Left ventricle myocardium superior (tissue), 1 donor: ENCODE measurements at regions not wholly inside any gene's neighbourhood (a gene's known extent, or its start where the extent isn't known, plus 50 kb on each side); places are given as distances from the start of the nearest gene placed in this dataset.
A peak's percentile ranks its signal among the peaks of the same experiment; 100 is the strongest.

Experiments
- ATAC-seq: fragments of 200-7000 bp; cut with Tn5 transposase; one replicate; pipeline ENCODE4 v1.9.1; 2020; ENCODE audit warnings: mild to moderate bottlenecking, moderate library complexity
- DNase-seq: peaks from one replicate; pipeline ENCODE4 v3.0.0-alpha.2; 2020
- intact Hi-C: fragments of 100-400 bp; cut with micrococcal nuclease; formaldehyde crosslinking; loops from one replicate; pipeline ENCODE4 v1.11.0; 2022
- donor health status: DM: no; HTN: yes; CAD: no; lungs with severe emphysema.

- intact Hi-C loops = no loop called here
- ATAC-seq (no peak), DNase-seq (peak; percentile 14)
These were observed 50.3 kb downstream of the PLXNA1 start for GRCh38 chr3:127033171-127033570.

- intact Hi-C loops = no loop called here
- DNase-seq = peak; percentile 30
- ATAC-seq = peak; percentile 4
These were observed 50.9 kb downstream of the PLXNA1 start for GRCh38 chr3:127033786-127034185.

GRCh38 chr3:127034195-127034989 is 51.5 kb downstream of the PLXNA1 start:
- intact Hi-C loops = no loop called here
- ATAC-seq (no peak), DNase-seq (peak; percentile 32)

- intact Hi-C loops = no loop called here
- peak; percentile 15 for DNase-seq
- ATAC-seq = no peak
These were observed 52.2 kb downstream of the PLXNA1 start for GRCh38 chr3:127034990-127035652.

- peak; percentile 62 for DNase-seq
- ATAC-seq = peak; percentile 32
- intact Hi-C loops = no loop called here
These were observed 52.8 kb downstream of the PLXNA1 start for GRCh38 chr3:127035677-127036076.

GRCh38 chr3:127036209-127037020 is 53.5 kb downstream of the PLXNA1 start:
- DNase-seq = peak; percentile 34
- no peak for ATAC-seq
- intact Hi-C loops = no loop called here

- DNase-seq = no peak
- no peak for ATAC-seq
- intact Hi-C loops = no loop called here
These were observed 54.1 kb downstream of the PLXNA1 start for GRCh38 chr3:127037021-127037400.

- peak; percentile 7 for ATAC-seq
- DNase-seq = peak; percentile 28
- intact Hi-C loops = no loop called here
These were observed 54.5 kb downstream of the PLXNA1 start for GRCh38 chr3:127037418-127037841.

GRCh38 chr3:127037971-127038446 is 55.1 kb downstream of the PLXNA1 start:
- DNase-seq = peak; percentile 25
- intact Hi-C loops = no loop called here
- ATAC-seq = no peak

GRCh38 chr3:127038466-127038865 is 55.6 kb downstream of the PLXNA1 start:
- intact Hi-C loops = no loop called here
- no peak for ATAC-seq
- peak; percentile 22 for DNase-seq

- intact Hi-C loops = no loop called here
- ATAC-seq (no peak), DNase-seq (peak; percentile 24)
These were observed 56.1 kb downstream of the PLXNA1 start for GRCh38 chr3:127038923-127039581.

GRCh38 chr3:127039719-127040118 is 56.8 kb downstream of the PLXNA1 start:
- intact Hi-C loops = no loop called here
- ATAC-seq = no peak
- DNase-seq = peak; percentile 15

- intact Hi-C loops = no loop called here
- ATAC-seq (no peak), DNase-seq (peak; percentile 9)
These were observed 57.3 kb downstream of the PLXNA1 start for GRCh38 chr3:127040216-127040615.

GRCh38 chr3:127041264-127041820 is 58.4 kb downstream of the PLXNA1 start:
- ATAC-seq (no peak), DNase-seq (no peak)
- intact Hi-C loops = no loop called here

GRCh38 chr3:127041933-127042332 is 59.0 kb downstream of the PLXNA1 start:
- ATAC-seq (no peak), DNase-seq (no peak)
- intact Hi-C loops = no loop called here

- intact Hi-C loops = no loop called here
- no peak for DNase-seq
These were observed 59.7 kb downstream of the PLXNA1 start for GRCh38 chr3:127042634-127043033.

GRCh38 chr3:127043041-127043641 is 60.2 kb downstream of the PLXNA1 start:
- peak; percentile 17 for ATAC-seq

More at GRCh38 chr3:127042634-127043033, 59.7 kb downstream of the PLXNA1 start:
- ATAC-seq = no peak

GRCh38 chr3:127043731-127044510 is 61.0 kb downstream of the PLXNA1 start:
- DNase-seq (no peak), ATAC-seq (no peak)
- intact Hi-C loops = no loop called here

More at GRCh38 chr3:127043041-127043641, 60.2 kb downstream of the PLXNA1 start:
- DNase-seq = peak; percentile 25
- intact Hi-C loops = no loop called here
